Keratinocyte (primary cell): ENCODE measurements at regions not wholly inside any gene's neighbourhood (a gene's known extent, or its start where the extent isn't known, plus 50 kb on each side); places are given as distances from the start of the nearest gene placed in this dataset.

Experiments
- DNase-seq: peaks from one replicate; pipeline ENCODE4 v3.0.0-alpha.2; 2011; ENCODE audit warnings: low read depth, missing footprints, low spot score
- FAIRE-seq: peaks from 2 replicates; lab custom pipeline; 2011; peaks lifted over from hg19 to GRCh38; lab: Jason Lieb, UNC
- H2AFZ ChIP-seq: 2 replicates; pipeline ENCODE4 v1.6.0; 2012; ENCODE audit warnings: low read length, control low read depth, inconsistent platforms; ENCODE audit not compliant: control insufficient read depth
- H3K27ac ChIP-seq: 2 replicates; pipeline ENCODE4 v1.5.1; 2011; ENCODE audit warnings: low read length; ENCODE audit not compliant: control insufficient read depth, insufficient read depth
- H3K27me3 ChIP-seq: 3 replicates; pipeline ENCODE4 v1.6.0; 2011; ENCODE audit warnings: low read length; ENCODE audit not compliant: control insufficient read depth, insufficient read depth; ENCODE audit errors: extremely low read depth
- H3K36me3 ChIP-seq, 2 experiments: 2 replicates in 1 of 2; 3 replicates in 1 of 2; pipeline ENCODE4 v1.5.1; 2011; ENCODE audit warnings: low read length in 2 of 2, mild to moderate bottlenecking in 1 of 2; ENCODE audit not compliant: control insufficient read depth in 2 of 2, insufficient read depth in 2 of 2; ENCODE audit errors: extremely low read depth in 1 of 2
- H3K4me1 ChIP-seq: 3 replicates; pipeline ENCODE4 v1.5.1; 2011; ENCODE audit warnings: low read length; ENCODE audit not compliant: control insufficient read depth, insufficient read depth; ENCODE audit errors: extremely low read depth
- H3K4me2 ChIP-seq: 3 replicates; pipeline ENCODE4 v1.6.0; 2011; ENCODE audit warnings: low read depth, low read length; ENCODE audit not compliant: control insufficient read depth, insufficient read depth; ENCODE audit errors: extremely low read depth
- H3K4me3 ChIP-seq, 3 experiments: fragments of 200-600 bp in 1 of 3; sonication (generic) in 1 of 3; 2 replicates in 2 of 3; 3 replicates in 1 of 3; pipeline ENCODE4 v1.5.1; 2011 to 2016; ENCODE audit warnings: low read length in 3 of 3, mild to moderate bottlenecking in 3 of 3, control low read depth in 2 of 3, inconsistent platforms in 1 of 3, low read depth in 1 of 3, mixed read lengths in 1 of 3, mixed run types in 1 of 3, moderate library complexity in 1 of 3; ENCODE audit not compliant: control insufficient read depth in 2 of 3, insufficient read depth in 2 of 3; ENCODE audit errors: extremely low read depth in 1 of 3
- H3K79me2 ChIP-seq: 2 replicates; pipeline ENCODE4 v1.6.0; 2012; ENCODE audit warnings: low read length; ENCODE audit not compliant: control insufficient read depth, insufficient read depth
- H3K9ac ChIP-seq: 3 replicates; pipeline ENCODE4 v1.6.0; 2011; ENCODE audit warnings: low read length; ENCODE audit not compliant: control insufficient read depth, insufficient read depth; ENCODE audit errors: extremely low read depth
- H3K9me1 ChIP-seq: 3 replicates; pipeline ENCODE4 v1.6.0; 2011; ENCODE audit warnings: low read length; ENCODE audit not compliant: control insufficient read depth, insufficient read depth; ENCODE audit errors: extremely low read depth
- H3K9me3 ChIP-seq: 2 replicates; pipeline ENCODE4 v1.5.1; 2012; ENCODE audit warnings: low read depth, low read length; ENCODE audit not compliant: control insufficient read depth
- H4K20me1 ChIP-seq: 3 replicates; pipeline ENCODE4 v1.6.0; 2011; ENCODE audit warnings: low read length; ENCODE audit not compliant: control insufficient read depth, insufficient read depth; ENCODE audit errors: extremely low read depth
- EZH2 ChIP-seq: IDR thresholded peaks from one replicate; pipeline ENCODE4 v1.6.1; 2012; ENCODE audit warnings: inconsistent platforms, mild to moderate bottlenecking, low read length, moderate library complexity
- dilution Hi-C: fragments of 300-500 bp; cut with MboI; formaldehyde crosslinking; loops from one replicate; pipeline ENCODE4 v1.7.0; 2020; ENCODE audit warnings: low sequenced_read_pairs; ENCODE audit not compliant: extremely low pct_ligation_motif_present
- TF ChIP-seq, protein P1 (sequence below), 3 experiments: IDR thresholded peaks in 1 of 3; conservative IDR thresholded peaks in 1 of 3; optimal IDR thresholded peaks in 1 of 3; 2 replicates in 2 of 3; 3 replicates in 1 of 3; pipeline versions ENCODE3 to v1.5.1; 2011; ENCODE audit warnings: low read length in 3 of 3, mild to moderate bottlenecking in 3 of 3, moderate library complexity in 2 of 3, control low read depth in 1 of 3, inconsistent platforms in 1 of 3; ENCODE audit not compliant: insufficient read depth in 2 of 3; ENCODE audit errors: extremely low read depth in 1 of 3

DNA sequence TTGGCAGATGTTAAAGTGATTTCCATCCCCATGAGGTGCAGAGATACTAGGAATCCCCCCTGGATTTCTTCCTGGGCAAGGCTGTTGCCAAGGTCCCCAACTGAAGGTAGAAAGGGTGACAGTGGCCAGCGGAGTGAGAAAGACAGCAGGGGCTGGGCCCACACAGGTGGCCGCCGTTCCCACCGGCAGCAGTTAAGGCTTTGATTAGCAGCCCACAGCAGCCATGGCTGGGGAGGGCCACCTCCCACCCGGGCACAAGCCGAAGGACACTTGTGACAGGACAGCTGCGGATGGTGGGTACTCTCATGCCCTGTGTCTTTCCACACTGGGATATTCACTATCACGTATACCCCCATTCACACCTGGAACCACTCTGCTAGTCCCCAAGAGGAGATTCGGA, 63.9 kb upstream of the CDYL start:
- Histone ChIP-seq H3K36me3 (no peaks in the 10 kb centered on the region), H3K4me1 (peaks cover 9% of the 10 kb centered on the region), H3K4me3 (no peak overlapping the region), H3K9me1 (no peaks in the 10 kb centered on the region), H3K27me3 (no peaks in the 10 kb centered on the region), H2AFZ (no peak overlapping the region), H3K9ac (no peak overlapping the region), H3K9me3 (no peaks in the 10 kb centered on the region), H3K27ac (no peak overlapping the region), H4K20me1 (no peaks in the 10 kb centered on the region), H3K4me2 (no peak overlapping the region), H3K79me2 (no peaks in the 10 kb centered on the region)
- no peak for TF ChIP-seq EZH2
- TF ChIP-seq, protein P1, sequence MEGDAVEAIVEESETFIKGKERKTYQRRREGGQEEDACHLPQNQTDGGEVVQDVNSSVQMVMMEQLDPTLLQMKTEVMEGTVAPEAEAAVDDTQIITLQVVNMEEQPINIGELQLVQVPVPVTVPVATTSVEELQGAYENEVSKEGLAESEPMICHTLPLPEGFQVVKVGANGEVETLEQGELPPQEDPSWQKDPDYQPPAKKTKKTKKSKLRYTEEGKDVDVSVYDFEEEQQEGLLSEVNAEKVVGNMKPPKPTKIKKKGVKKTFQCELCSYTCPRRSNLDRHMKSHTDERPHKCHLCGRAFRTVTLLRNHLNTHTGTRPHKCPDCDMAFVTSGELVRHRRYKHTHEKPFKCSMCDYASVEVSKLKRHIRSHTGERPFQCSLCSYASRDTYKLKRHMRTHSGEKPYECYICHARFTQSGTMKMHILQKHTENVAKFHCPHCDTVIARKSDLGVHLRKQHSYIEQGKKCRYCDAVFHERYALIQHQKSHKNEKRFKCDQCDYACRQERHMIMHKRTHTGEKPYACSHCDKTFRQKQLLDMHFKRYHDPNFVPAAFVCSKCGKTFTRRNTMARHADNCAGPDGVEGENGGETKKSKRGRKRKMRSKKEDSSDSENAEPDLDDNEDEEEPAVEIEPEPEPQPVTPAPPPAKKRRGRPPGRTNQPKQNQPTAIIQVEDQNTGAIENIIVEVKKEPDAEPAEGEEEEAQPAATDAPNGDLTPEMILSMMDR (optimal IDR thresholded peaks at IDR 0.05 in 1 of 3, IDR thresholded peaks at IDR 0.05 in 1 of 3, conservative IDR thresholded peaks at IDR 0.05 in 1 of 3; ENCODE audit: extremely low read depth in 1 of 3, insufficient read depth in 2 of 3, low read length in 3 of 3): no peak
- FAIRE-seq (no peak), DNase-seq (no peak)
- dilution Hi-C loops: no loop called here

DNA sequence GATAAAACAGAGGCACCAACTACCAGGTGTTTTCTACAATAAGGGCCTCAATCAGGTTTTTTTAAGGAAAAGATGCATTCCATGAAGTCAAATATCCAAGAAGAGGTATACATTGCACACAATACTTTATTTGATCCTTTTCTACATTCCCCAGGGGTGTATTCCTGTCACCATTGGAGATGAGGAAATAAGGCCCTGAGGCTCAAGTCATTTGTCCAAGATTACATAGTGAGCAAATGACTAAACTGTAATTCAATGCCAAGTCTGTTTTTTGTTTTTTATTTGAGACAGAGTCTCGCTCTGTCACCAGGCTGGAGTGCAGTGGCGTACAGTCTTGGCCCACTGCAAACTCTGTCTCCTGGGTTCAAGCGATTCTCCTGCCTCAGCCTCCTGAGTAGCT, 69.2 kb upstream of the CDYL start:
- H3K27me3 ChIP-seq: no peaks in the 10 kb centered on the region
- no peak for DNase-seq
- no peak overlapping the region for H3K9ac ChIP-seq
- H3K4me2 ChIP-seq: no peak overlapping the region
- no peaks in the 10 kb centered on the region for H3K36me3 ChIP-seq
- no peak overlapping the region for H2AFZ ChIP-seq
- H3K9me1 ChIP-seq: no peaks in the 10 kb centered on the region
- FAIRE-seq: no peak
- no peaks in the 10 kb centered on the region for H3K79me2 ChIP-seq
- no peaks in the 10 kb centered on the region for H4K20me1 ChIP-seq
- dilution Hi-C loops: no loop called here
- no peaks in the 10 kb centered on the region for H3K9me3 ChIP-seq
- no peak for TF ChIP-seq EZH2
- no peak overlapping the region for H3K4me3 ChIP-seq
- H3K4me1 ChIP-seq: no peaks in the 10 kb centered on the region
- H3K27ac ChIP-seq: no peak overlapping the region

DNA sequence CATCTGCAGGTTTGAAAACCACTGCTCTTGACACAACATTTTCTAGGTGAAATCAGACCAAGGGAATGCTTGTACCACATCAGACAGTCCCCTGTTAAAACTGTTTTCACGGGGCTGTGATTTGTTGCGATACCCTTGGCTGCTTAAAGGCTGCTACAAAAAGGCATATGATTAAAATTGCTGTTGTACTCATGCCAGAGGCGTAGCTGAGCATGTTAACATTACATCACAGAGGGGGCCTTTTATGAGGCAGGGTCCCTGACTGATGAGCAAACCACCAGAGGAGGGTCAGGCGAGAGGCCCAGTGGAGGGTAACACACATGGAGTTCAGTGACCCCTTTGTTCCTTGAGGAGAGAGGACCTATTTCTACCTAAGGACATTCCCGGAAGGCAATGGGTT, 70.4 kb upstream of the CDYL start:
- Histone ChIP-seq H3K9me3 (no peaks in the 10 kb centered on the region), H3K27me3 (no peaks in the 10 kb centered on the region), H3K4me3 (no peak overlapping the region), H3K9me1 (no peaks in the 10 kb centered on the region), H4K20me1 (no peaks in the 10 kb centered on the region), H3K27ac (no peak overlapping the region), H3K36me3 (no peaks in the 10 kb centered on the region), H3K9ac (no peak overlapping the region), H3K4me2 (no peak overlapping the region), H2AFZ (no peak overlapping the region), H3K4me1 (no peaks in the 10 kb centered on the region), H3K79me2 (no peaks in the 10 kb centered on the region)
- FAIRE-seq (no peak), DNase-seq (no peak)
- TF ChIP-seq, protein P1 (optimal IDR thresholded peaks at IDR 0.05 in 1 of 3, IDR thresholded peaks at IDR 0.05 in 1 of 3, conservative IDR thresholded peaks at IDR 0.05 in 1 of 3; ENCODE audit: extremely low read depth in 1 of 3, insufficient read depth in 2 of 3, low read length in 3 of 3): no peak
- TF ChIP-seq EZH2: no peak
- dilution Hi-C loops: no loop called here
